Thoracic aorta (tissue), 2 donors: ENCODE measurements at regions not wholly inside any gene's neighbourhood (a gene's known extent, or its start where the extent isn't known, plus 50 kb on each side); places are given as distances from the start of the nearest gene placed in this dataset.

Experiments
- ATAC-seq: fragments of 150-250 bp; one replicate; pipeline ENCODE4 v1.8.0; 2017; ENCODE audit warnings: low read depth; ENCODE audit not compliant: insufficient number of reproducible peaks, low FRiP score
- DNase-seq: peaks from one replicate; pipeline ENCODE4 v3.0.0-alpha.2; 2020; ENCODE audit warnings: low spot score
- H3K27ac ChIP-seq, 2 donors: fragments of 200-600 bp; sonication (generic); 1 replicate in 1 of 2; 2 replicates in 1 of 2; pipeline ENCODE4 v1.5.1; 2016; ENCODE audit warnings: mild to moderate bottlenecking in 2 of 2, moderate library complexity in 2 of 2
- H3K27me3 ChIP-seq: fragments of 200-600 bp; sonication (generic); replicated peaks from 2 replicates; pipeline ENCODE4 v1.6.0; 2016; ENCODE audit warnings: mild to moderate bottlenecking; ENCODE audit not compliant: insufficient read depth
- H3K36me3 ChIP-seq: fragments of 200-600 bp; sonication (generic); one replicate; pipeline ENCODE4 v1.5.1; 2016
- H3K4me1 ChIP-seq, 2 donors: fragments of 200-600 bp; sonication (generic); 1 replicate in 1 of 2; 2 replicates in 1 of 2; pipeline versions ENCODE4 v1.5.1 to v1.6.0; 2016; ENCODE audit warnings: low read depth in 2 of 2, mild to moderate bottlenecking in 1 of 2; ENCODE audit not compliant: control insufficient read depth in 1 of 2
- H3K4me3 ChIP-seq: fragments of 200-600 bp; sonication (generic); 2 replicates; pipeline ENCODE4 v1.5.1; 2016; ENCODE audit warnings: mild to moderate bottlenecking
- H3K9me3 ChIP-seq: fragments of 200-600 bp; sonication (generic); 2 replicates; pipeline ENCODE4 v1.5.1; 2016
- CTCF ChIP-seq: fragments of 200-600 bp; sonication (generic); IDR thresholded peaks from one replicate; pipeline ENCODE4 v1.5.1; 2019; ENCODE audit warnings: antibody characterized with exemption

GRCh38 chr9:80968611-80969010 is 720.7 kb downstream of the TLE1 start:
- no peak for TF ChIP-seq CTCF
- no peaks in the 10 kb centered on the region for H3K4me1 ChIP-seq
- no peak overlapping the region for H3K27ac ChIP-seq
- H3K36me3 ChIP-seq = no peaks in the 10 kb centered on the region
- H3K27me3 ChIP-seq = no peaks in the 10 kb centered on the region
- DNase-seq (no peak), ATAC-seq (no peak)
- no peak overlapping the region for H3K4me3 ChIP-seq
- no peaks in the 10 kb centered on the region for H3K9me3 ChIP-seq

- ATAC-seq (no peak), DNase-seq (no peak)
- no peaks in the 10 kb centered on the region for H3K4me1 ChIP-seq
- no peak for TF ChIP-seq CTCF
- no peaks in the 10 kb centered on the region for H3K36me3 ChIP-seq
- H3K4me3 ChIP-seq = no peak overlapping the region
- no peak overlapping the region for H3K27ac ChIP-seq
- H3K27me3 ChIP-seq = no peaks in the 10 kb centered on the region
- no peaks in the 10 kb centered on the region for H3K9me3 ChIP-seq
Observed at GRCh38 chr9:80964914-80965313, 724.4 kb downstream of the TLE1 start.

GRCh38 chr9:80964374-80964773 is 725.0 kb downstream of the TLE1 start:
- DNase-seq (no peak), ATAC-seq (no peak)
- no peaks in the 10 kb centered on the region for H3K9me3 ChIP-seq
- H3K4me3 ChIP-seq = no peak overlapping the region
- H3K36me3 ChIP-seq = no peaks in the 10 kb centered on the region
- H3K4me1 ChIP-seq = no peaks in the 10 kb centered on the region
- no peak for TF ChIP-seq CTCF
- no peak overlapping the region for H3K27ac ChIP-seq
- H3K27me3 ChIP-seq = no peaks in the 10 kb centered on the region

- no peak for TF ChIP-seq CTCF
- no peak for ATAC-seq
Observed at GRCh38 chr9:80957801-80958200, 731.5 kb downstream of the TLE1 start.

DNA sequence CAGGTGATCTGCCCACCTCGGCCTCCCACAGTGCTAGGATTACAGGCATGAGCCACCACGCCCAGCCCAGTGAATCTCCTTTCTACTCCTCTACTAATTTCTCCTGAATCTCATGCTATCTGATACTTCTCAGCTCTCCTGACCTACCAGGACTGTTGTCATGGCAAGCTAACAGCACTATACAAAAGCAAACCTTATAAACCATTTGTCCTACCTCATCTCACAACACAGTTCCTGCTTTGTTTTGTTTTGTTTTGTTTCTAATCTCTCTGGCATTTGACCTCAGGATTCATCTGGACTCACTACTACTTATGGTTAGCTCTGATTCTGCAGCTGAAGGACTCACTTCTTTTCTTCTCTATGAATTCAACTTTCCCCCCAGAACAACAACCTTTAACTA is 734.8 kb downstream of the TLE1 start:
- no peak overlapping the region for H3K27ac ChIP-seq
- ATAC-seq (no peak), DNase-seq (no peak)
- no peak overlapping the region for H3K4me3 ChIP-seq
- H3K4me1 ChIP-seq = peaks cover 0 to 8% of the 10 kb centered on the region in 2 donors
- no peaks in the 10 kb centered on the region for H3K36me3 ChIP-seq
- H3K27me3 ChIP-seq = no peaks in the 10 kb centered on the region
- no peak for TF ChIP-seq CTCF
- H3K9me3 ChIP-seq = no peaks in the 10 kb centered on the region

More at GRCh38 chr9:80957801-80958200, 731.5 kb downstream of the TLE1 start:
- Histone ChIP-seq H3K27ac (no peak overlapping the region), H3K4me3 (no peak overlapping the region), H3K4me1 (no peaks in the 10 kb centered on the region), H3K9me3 (no peaks in the 10 kb centered on the region), H3K36me3 (no peaks in the 10 kb centered on the region), H3K27me3 (no peaks in the 10 kb centered on the region)
- no peak for DNase-seq
